Peyer's patch (tissue), 4 donors: ENCODE measurements at regions not wholly inside any gene's neighbourhood (a gene's known extent, or its start where the extent isn't known, plus 50 kb on each side); places are given as distances from the start of the nearest gene placed in this dataset.

ENCODE experiments used
- DNase-seq, 3 donors: peaks; one replicate each; pipeline ENCODE4 v3.0.0-alpha.2; 2017 to 2019
- H3K27ac ChIP-seq, 4 donors: fragments of 200-600 bp; sonication (generic); one replicate each; pipeline ENCODE4 v1.5.1; 2016 to 2019
- H3K27me3 ChIP-seq, 2 donors: fragments of 200-600 bp; sonication (generic); one replicate each; pipeline ENCODE4 v1.5.1; 2019
- H3K36me3 ChIP-seq, 3 donors: fragments of 200-600 bp; sonication (generic); one replicate each; pipeline ENCODE4 v1.5.1; 2016 to 2019
- H3K4me1 ChIP-seq, 4 donors: fragments of 200-600 bp; sonication (generic); one replicate each; pipeline ENCODE4 v1.5.1; 2016 to 2019
- H3K4me3 ChIP-seq, 4 donors: fragments of 200-600 bp; sonication (generic); 1 replicate in 3 of 4; 2 replicates in 1 of 4; pipeline ENCODE4 v1.5.1; 2016 to 2019; ENCODE audit warnings: mild to moderate bottlenecking in 1 of 4
- H3K9me3 ChIP-seq, 4 donors: fragments of 200-600 bp; sonication (generic); one replicate each; pipeline ENCODE4 v1.5.1; 2016 to 2019; ENCODE audit warnings: mild to moderate bottlenecking in 1 of 4
- CTCF ChIP-seq, 6 experiments: fragments of 450-650 bp in 4 of 6; fragments of 200-600 bp in 2 of 6; sonication (generic) in 1 of 6; IDR thresholded peaks; one replicate each; pipeline ENCODE4 v1.5.1; 2017 to 2019; ENCODE audit warnings: antibody characterized with exemption in 6 of 6, mild to moderate bottlenecking in 3 of 6, moderate library complexity in 1 of 6
- POLR2A ChIP-seq, 2 donors: fragments of 450-650 bp; IDR thresholded peaks; one replicate each; pipeline ENCODE4 v1.5.1; 2017; ENCODE audit warnings: antibody characterized with exemption in 2 of 2, mild to moderate bottlenecking in 2 of 2, moderate library complexity in 2 of 2

DNA sequence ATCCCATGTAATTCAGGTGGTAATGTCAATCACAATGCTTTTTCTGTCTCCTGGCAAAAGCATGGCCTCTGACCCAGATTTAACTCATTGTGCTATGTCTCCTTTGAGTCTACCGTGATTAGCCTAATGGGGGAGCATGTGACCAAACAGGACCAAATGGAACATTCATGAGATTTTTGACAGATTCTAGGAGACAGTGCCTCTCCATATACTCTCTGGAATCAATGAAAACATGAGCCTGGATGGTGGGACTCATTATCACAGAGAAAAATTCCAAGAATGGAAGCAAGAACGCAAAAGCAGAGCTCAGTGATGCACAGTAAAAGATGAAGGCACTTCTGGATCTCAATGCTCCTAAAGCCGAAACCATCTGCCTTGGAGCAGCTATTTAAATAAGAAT, 307.9 kb upstream of the MON1B start:
- Histone ChIP-seq H3K4me3 (no peak overlapping the region), H3K4me1 (no peaks in the 10 kb centered on the region), H3K27me3 (no peaks in the 10 kb centered on the region), H3K27ac (no peak overlapping the region), H3K36me3 (no peaks in the 10 kb centered on the region), H3K9me3 (no peaks in the 10 kb centered on the region)
- DNase-seq, result no peak
- TF ChIP-seq CTCF (IDR thresholded peaks at IDR 0.05) (no peak), POLR2A (IDR thresholded peaks at IDR 0.05) (no peak)

GRCh38 chr16:76885776-76886537, 305.0 kb upstream of the MON1B start:
- no peak overlapping the region for H3K27ac ChIP-seq
- no peaks in the 10 kb centered on the region for H3K36me3 ChIP-seq
- no peak for DNase-seq
- H3K27me3 ChIP-seq, result no peaks in the 10 kb centered on the region
- H3K4me1 ChIP-seq, result no peaks in the 10 kb centered on the region
- no peak overlapping the region for H3K4me3 ChIP-seq
- H3K9me3 ChIP-seq, result no peaks in the 10 kb centered on the region
- TF ChIP-seq CTCF (IDR thresholded peaks at IDR 0.05) (no peak), POLR2A (IDR thresholded peaks at IDR 0.05) (no peak)

- DNase-seq, result no peak
- Histone ChIP-seq H3K36me3 (no peaks in the 10 kb centered on the region), H3K9me3 (peaks cover 0 to 2% (median 0%) of the 10 kb centered on the region in 4 donors), H3K27me3 (no peaks in the 10 kb centered on the region), H3K27ac (no peak overlapping the region), H3K4me1 (no peaks in the 10 kb centered on the region), H3K4me3 (no peak overlapping the region)
- TF ChIP-seq POLR2A (IDR thresholded peaks at IDR 0.05) (no peak), CTCF (IDR thresholded peaks at IDR 0.05) (no peak)
These were observed 293.2 kb upstream of the MON1B start for GRCh38 chr16:76897816-76898215.

DNA sequence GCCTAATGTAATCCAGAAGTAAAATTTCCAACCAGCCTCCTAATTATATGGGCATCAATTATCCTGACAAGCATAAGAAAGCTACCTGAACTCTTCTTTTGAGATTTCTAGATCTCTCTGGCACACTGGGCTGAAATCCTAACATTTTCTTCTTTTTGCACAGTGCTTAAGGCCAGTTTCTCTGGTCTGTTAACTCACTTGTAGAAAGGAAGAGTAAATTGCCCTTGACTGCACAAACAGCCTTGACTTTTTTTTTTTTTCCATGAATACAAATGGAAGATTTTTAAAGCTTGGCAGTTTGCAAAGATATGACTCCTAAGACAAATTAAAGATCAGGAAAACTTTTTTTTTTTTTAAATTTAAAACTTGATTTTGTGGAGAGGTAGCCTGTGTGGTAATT, 291.2 kb upstream of the MON1B start:
- Histone ChIP-seq H3K9me3 (no peaks in the 10 kb centered on the region), H3K27ac (no peak overlapping the region), H3K27me3 (no peaks in the 10 kb centered on the region), H3K4me3 (no peak overlapping the region), H3K36me3 (no peaks in the 10 kb centered on the region), H3K4me1 (no peaks in the 10 kb centered on the region)
- no peak for TF ChIP-seq CTCF (IDR thresholded peaks at IDR 0.05)
- no peak for TF ChIP-seq POLR2A (IDR thresholded peaks at IDR 0.05)
- no peak for DNase-seq

DNA sequence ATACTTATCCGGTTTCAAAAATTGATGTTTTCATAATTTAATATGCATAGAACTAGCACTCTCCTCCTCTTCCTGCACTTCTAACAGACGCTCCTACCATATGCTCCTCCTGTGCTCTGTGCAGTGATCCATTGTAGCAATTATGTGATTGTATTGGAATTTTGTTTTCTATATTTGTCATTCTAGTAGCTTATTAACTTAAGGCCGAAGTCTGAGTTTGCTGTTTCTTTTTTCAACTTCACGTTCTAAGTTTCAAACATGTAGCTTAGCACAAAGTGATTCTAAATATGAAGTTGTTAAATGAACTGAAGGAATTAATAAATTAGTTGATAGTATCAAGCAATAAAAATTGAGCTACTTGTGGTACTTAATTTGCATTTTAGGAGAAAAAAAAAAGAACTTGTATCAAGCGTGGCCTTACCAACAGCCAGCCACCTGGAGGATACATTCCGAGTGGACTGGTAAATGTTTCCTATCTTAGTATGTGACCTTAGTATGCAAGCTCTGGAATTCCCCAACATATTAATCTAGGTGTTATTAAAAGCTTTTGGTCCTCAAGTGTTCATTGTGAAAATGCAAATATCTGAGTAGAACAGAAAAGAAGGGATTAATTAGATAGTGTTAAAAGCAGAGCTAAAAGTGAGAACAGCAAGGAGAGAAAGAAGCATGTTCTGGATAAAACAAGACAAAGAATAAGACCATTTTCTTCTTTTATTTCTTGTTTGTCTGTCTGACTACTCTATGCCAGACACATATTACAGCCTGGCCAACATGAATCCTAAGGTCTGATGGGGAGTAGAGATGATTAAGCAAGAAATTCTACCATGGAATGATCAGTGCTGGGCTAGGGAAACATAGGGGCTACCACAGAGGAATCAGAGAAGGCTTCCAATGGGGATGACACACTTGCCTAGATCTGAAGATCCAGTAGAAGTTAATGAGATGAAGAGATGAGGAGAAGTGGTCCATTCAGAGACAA, 290.4 kb upstream of the MON1B start:
- no peaks in the 10 kb centered on the region for H3K4me1 ChIP-seq
- TF ChIP-seq CTCF (IDR thresholded peaks at IDR 0.05), result no peak
- TF ChIP-seq POLR2A (IDR thresholded peaks at IDR 0.05), result no peak
- H3K4me3 ChIP-seq, result no peak overlapping the region
- H3K27ac ChIP-seq, result no peak overlapping the region
- H3K36me3 ChIP-seq, result no peaks in the 10 kb centered on the region
- H3K9me3 ChIP-seq, result no peaks in the 10 kb centered on the region
- H3K27me3 ChIP-seq, result no peaks in the 10 kb centered on the region
- DNase-seq, result no peak
